ENCODE measurements at regions not wholly inside any gene's neighbourhood (a gene's known extent, or its start where the extent isn't known, plus 50 kb on each side); places are given as distances from the start of the nearest gene placed in this dataset.

GRCh38 chr13:106986033-106986484 is 418.1 kb upstream of the ARGLU1 start:
- ATAC-seq = no peak
- TF ChIP-seq, protein P1, sequence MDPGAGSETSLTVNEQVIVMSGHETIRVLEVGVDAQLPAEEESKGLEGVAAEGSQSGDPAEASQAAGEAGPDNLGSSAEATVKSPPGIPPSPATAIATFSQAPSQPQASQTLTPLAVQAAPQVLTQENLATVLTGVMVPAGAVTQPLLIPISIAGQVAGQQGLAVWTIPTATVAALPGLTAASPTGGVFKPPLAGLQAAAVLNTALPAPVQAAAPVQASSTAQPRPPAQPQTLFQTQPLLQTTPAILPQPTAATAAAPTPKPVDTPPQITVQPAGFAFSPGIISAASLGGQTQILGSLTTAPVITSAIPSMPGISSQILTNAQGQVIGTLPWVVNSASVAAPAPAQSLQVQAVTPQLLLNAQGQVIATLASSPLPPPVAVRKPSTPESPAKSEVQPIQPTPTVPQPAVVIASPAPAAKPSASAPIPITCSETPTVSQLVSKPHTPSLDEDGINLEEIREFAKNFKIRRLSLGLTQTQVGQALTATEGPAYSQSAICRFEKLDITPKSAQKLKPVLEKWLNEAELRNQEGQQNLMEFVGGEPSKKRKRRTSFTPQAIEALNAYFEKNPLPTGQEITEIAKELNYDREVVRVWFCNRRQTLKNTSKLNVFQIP (CRISPR knock-in tag; IDR thresholded peaks at IDR 0.05; ENCODE audit: borderline replicate concordance, low read depth) = no peak
- TF ChIP-seq RARB (CRISPR knock-in tag; IDR thresholded peaks at IDR 0.05) (no peak), ESRRG (CRISPR knock-in tag; IDR thresholded peaks at IDR 0.05) (no peak), ZFP30 (CRISPR knock-in tag; IDR thresholded peaks at IDR 0.05) (no peak), ZNF70 (CRISPR knock-in tag; IDR thresholded peaks at IDR 0.05) (no peak), ZC3H10 (CRISPR knock-in tag; IDR thresholded peaks at IDR 0.05) (no peak), CREB5 (CRISPR knock-in tag; IDR thresholded peaks at IDR 0.05; ENCODE audit: low read depth) (no peak), PPARA (CRISPR knock-in tag; IDR thresholded peaks at IDR 0.05; ENCODE audit: borderline replicate concordance) (no peak), ISL1 (CRISPR knock-in tag; IDR thresholded peaks at IDR 0.05) (no peak), TOX (CRISPR knock-in tag; IDR thresholded peaks at IDR 0.05; ENCODE audit: borderline replicate concordance) (no peak), PATZ1 (CRISPR knock-in tag; IDR thresholded peaks at IDR 0.05; ENCODE audit: borderline replicate concordance) (no peak)
- TF ChIP-seq, protein P2, sequence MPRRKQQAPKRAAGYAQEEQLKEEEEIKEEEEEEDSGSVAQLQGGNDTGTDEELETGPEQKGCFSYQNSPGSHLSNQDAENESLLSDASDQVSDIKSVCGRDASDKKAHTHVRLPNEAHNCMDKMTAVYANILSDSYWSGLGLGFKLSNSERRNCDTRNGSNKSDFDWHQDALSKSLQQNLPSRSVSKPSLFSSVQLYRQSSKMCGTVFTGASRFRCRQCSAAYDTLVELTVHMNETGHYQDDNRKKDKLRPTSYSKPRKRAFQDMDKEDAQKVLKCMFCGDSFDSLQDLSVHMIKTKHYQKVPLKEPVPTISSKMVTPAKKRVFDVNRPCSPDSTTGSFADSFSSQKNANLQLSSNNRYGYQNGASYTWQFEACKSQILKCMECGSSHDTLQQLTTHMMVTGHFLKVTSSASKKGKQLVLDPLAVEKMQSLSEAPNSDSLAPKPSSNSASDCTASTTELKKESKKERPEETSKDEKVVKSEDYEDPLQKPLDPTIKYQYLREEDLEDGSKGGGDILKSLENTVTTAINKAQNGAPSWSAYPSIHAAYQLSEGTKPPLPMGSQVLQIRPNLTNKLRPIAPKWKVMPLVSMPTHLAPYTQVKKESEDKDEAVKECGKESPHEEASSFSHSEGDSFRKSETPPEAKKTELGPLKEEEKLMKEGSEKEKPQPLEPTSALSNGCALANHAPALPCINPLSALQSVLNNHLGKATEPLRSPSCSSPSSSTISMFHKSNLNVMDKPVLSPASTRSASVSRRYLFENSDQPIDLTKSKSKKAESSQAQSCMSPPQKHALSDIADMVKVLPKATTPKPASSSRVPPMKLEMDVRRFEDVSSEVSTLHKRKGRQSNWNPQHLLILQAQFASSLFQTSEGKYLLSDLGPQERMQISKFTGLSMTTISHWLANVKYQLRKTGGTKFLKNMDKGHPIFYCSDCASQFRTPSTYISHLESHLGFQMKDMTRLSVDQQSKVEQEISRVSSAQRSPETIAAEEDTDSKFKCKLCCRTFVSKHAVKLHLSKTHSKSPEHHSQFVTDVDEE (CRISPR knock-in tag; IDR thresholded peaks at IDR 0.05) = no peak

- no peak for ATAC-seq
- no peak for TF ChIP-seq CREB5 (CRISPR knock-in tag; IDR thresholded peaks at IDR 0.05; ENCODE audit: low read depth)
- TF ChIP-seq ZNF565 (CRISPR knock-in tag; conservative IDR thresholded peaks at IDR 0.05; ENCODE audit: low read depth) = no peak
- TF ChIP-seq RARB (CRISPR knock-in tag; IDR thresholded peaks at IDR 0.05) = no peak
- TF ChIP-seq, protein P2 (CRISPR knock-in tag; IDR thresholded peaks at IDR 0.05) = no peak
- no peak for TF ChIP-seq ZNF8 (CRISPR knock-in tag; IDR thresholded peaks at IDR 0.05)
- TF ChIP-seq ZNF70 (CRISPR knock-in tag; IDR thresholded peaks at IDR 0.05) = no peak
- TF ChIP-seq ISL1 (CRISPR knock-in tag; IDR thresholded peaks at IDR 0.05) = no peak
- no peak for TF ChIP-seq SNAI2 (CRISPR knock-in tag; IDR thresholded peaks at IDR 0.05)
- no peak for TF ChIP-seq TOX (CRISPR knock-in tag; IDR thresholded peaks at IDR 0.05; ENCODE audit: borderline replicate concordance)
- no peak for TF ChIP-seq BACH2 (CRISPR knock-in tag; IDR thresholded peaks at IDR 0.05; ENCODE audit: borderline replicate concordance)
- no peak for TF ChIP-seq PPARA (CRISPR knock-in tag; IDR thresholded peaks at IDR 0.05; ENCODE audit: borderline replicate concordance)
- TF ChIP-seq, protein P1 (CRISPR knock-in tag; IDR thresholded peaks at IDR 0.05; ENCODE audit: borderline replicate concordance, low read depth) = no peak
- no peak for TF ChIP-seq ZFP30 (CRISPR knock-in tag; IDR thresholded peaks at IDR 0.05)
- no peak for TF ChIP-seq TCF4 (CRISPR knock-in tag; IDR thresholded peaks at IDR 0.05; ENCODE audit: borderline replicate concordance)
- no peak for TF ChIP-seq OSR1 (CRISPR knock-in tag; IDR thresholded peaks at IDR 0.05)
- TF ChIP-seq PATZ1 (CRISPR knock-in tag; IDR thresholded peaks at IDR 0.05; ENCODE audit: borderline replicate concordance) = no peak
- no peak for TF ChIP-seq GLIS3 (CRISPR knock-in tag; IDR thresholded peaks at IDR 0.05)
- TF ChIP-seq CSDC2 (CRISPR knock-in tag; IDR thresholded peaks at IDR 0.05) = no peak
- TF ChIP-seq, protein P3, sequence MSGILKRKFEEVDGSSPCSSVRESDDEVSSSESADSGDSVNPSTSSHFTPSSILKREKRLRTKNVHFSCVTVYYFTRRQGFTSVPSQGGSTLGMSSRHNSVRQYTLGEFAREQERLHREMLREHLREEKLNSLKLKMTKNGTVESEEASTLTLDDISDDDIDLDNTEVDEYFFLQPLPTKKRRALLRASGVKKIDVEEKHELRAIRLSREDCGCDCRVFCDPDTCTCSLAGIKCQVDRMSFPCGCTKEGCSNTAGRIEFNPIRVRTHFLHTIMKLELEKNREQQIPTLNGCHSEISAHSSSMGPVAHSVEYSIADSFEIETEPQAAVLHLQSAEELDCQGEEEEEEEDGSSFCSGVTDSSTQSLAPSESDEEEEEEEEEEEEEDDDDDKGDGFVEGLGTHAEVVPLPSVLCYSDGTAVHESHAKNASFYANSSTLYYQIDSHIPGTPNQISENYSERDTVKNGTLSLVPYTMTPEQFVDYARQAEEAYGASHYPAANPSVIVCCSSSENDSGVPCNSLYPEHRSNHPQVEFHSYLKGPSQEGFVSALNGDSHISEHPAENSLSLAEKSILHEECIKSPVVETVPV (CRISPR knock-in tag; IDR thresholded peaks at IDR 0.05) = no peak
These were observed 417.5 kb upstream of the ARGLU1 start for GRCh38 chr13:106985481-106985880.
